NCI-H146 treated with DMSO at 0.1 percent for 48 hours (cell line): ENCODE measurements at regions not wholly inside any gene's neighbourhood (a gene's known extent, or its start where the extent isn't known, plus 50 kb on each side); places are given as distances from the start of the nearest gene placed in this dataset.
A peak's percentile ranks its signal among the peaks of the same experiment; 100 is the strongest.
"Not testable (repeated sequence)": the region's sequence is repeated elsewhere in the genome, so short reads cannot be mapped to it uniquely, and the experiment has no call there.

Source experiments
- DNase-seq: peaks from one replicate; lab custom pipeline; 2025; ENCODE audit not compliant: unreplicated experiment; lab: John Stamatoyannopoulos, UW

GRCh38 chr16:7278636-7279035 is 54.0 kb upstream of the RBFOX1 start:
- DNase-seq: no peak

- no peak for DNase-seq
Measured at GRCh38 chr16:7272567-7273158, 60.0 kb upstream of the RBFOX1 start.

- DNase-seq: no peak
Measured at GRCh38 chr16:7271486-7271885, 61.2 kb upstream of the RBFOX1 start.

- DNase-seq: no peak
Measured at GRCh38 chr16:7270823-7271222, 61.8 kb upstream of the RBFOX1 start.

GRCh38 chr16:7270006-7270405 is 62.6 kb upstream of the RBFOX1 start:
- no peak for DNase-seq

GRCh38 chr16:7268182-7268581 is 64.5 kb upstream of the RBFOX1 start:
- peak; percentile 22 for DNase-seq

GRCh38 chr16:7257016-7257415 is 75.6 kb upstream of the RBFOX1 start:
- DNase-seq: no peak

- DNase-seq: no peak
Measured at GRCh38 chr16:7246578-7246977, 86.1 kb upstream of the RBFOX1 start.

GRCh38 chr16:7239547-7239946 is 93.1 kb upstream of the RBFOX1 start:
- no peak for DNase-seq

GRCh38 chr16:7236824-7237410 is 95.7 kb upstream of the RBFOX1 start:
- no peak for DNase-seq

- DNase-seq: no peak
Measured at GRCh38 chr16:7233975-7234374, 98.7 kb upstream of the RBFOX1 start.

GRCh38 chr16:7231762-7232161 is 100.9 kb upstream of the RBFOX1 start:
- DNase-seq: no peak

- not testable (repeated sequence) for DNase-seq
Measured at GRCh38 chr16:7229433-7230218, 103.0 kb upstream of the RBFOX1 start.

- DNase-seq: no peak
Measured at GRCh38 chr16:7227229-7227721, 105.4 kb upstream of the RBFOX1 start.

- DNase-seq: no peak
Measured at GRCh38 chr16:7221157-7221556, 111.5 kb upstream of the RBFOX1 start.

- DNase-seq: no peak
Measured at GRCh38 chr16:7218936-7219335, 113.7 kb upstream of the RBFOX1 start.

GRCh38 chr16:7217797-7218196 is 114.8 kb upstream of the RBFOX1 start:
- no peak for DNase-seq

GRCh38 chr16:7216719-7217118 is 115.9 kb upstream of the RBFOX1 start:
- no peak for DNase-seq

GRCh38 chr16:7211781-7212180 is 120.9 kb upstream of the RBFOX1 start:
- no peak for DNase-seq

- DNase-seq: no peak
Measured at GRCh38 chr16:7209598-7209997, 123.0 kb upstream of the RBFOX1 start.

GRCh38 chr16:7206469-7206868 is 126.2 kb upstream of the RBFOX1 start:
- no peak for DNase-seq

GRCh38 chr16:7200320-7200719 is 132.3 kb upstream of the RBFOX1 start:
- DNase-seq: no peak
